ENCODE measurements at regions not wholly inside any gene's neighbourhood (a gene's known extent, or its start where the extent isn't known, plus 50 kb on each side); places are given as distances from the start of the nearest gene placed in this dataset.
"Not testable (repeated sequence)": the region's sequence is repeated elsewhere in the genome, so short reads cannot be mapped to it uniquely, and the experiment has no call there.

DNA sequence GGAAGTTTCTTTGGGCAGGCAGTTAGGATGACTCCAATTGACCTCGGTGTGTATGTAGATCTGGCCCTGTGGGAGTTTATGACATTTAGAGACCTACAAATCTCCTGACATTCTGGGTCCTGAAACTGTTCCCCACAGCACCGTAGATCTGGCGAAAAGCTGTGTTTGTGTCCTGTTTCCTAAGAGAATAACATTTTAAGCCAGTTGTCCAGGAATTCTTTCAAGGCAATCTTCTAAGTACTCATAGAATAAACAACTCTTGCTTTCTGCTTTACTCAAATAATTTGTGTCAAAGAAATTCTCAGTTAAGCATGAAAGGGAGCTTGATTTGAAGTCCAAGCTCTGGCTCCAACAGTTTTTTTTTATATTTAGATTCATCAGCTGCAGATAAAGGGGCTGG is 78.5 kb upstream of the ELAC2 start:
- no peak for FAIRE-seq
- TF ChIP-seq, protein P1, sequence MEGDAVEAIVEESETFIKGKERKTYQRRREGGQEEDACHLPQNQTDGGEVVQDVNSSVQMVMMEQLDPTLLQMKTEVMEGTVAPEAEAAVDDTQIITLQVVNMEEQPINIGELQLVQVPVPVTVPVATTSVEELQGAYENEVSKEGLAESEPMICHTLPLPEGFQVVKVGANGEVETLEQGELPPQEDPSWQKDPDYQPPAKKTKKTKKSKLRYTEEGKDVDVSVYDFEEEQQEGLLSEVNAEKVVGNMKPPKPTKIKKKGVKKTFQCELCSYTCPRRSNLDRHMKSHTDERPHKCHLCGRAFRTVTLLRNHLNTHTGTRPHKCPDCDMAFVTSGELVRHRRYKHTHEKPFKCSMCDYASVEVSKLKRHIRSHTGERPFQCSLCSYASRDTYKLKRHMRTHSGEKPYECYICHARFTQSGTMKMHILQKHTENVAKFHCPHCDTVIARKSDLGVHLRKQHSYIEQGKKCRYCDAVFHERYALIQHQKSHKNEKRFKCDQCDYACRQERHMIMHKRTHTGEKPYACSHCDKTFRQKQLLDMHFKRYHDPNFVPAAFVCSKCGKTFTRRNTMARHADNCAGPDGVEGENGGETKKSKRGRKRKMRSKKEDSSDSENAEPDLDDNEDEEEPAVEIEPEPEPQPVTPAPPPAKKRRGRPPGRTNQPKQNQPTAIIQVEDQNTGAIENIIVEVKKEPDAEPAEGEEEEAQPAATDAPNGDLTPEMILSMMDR (IDR thresholded peaks at IDR 0.05; ENCODE audit: insufficient read depth, low read length, severe bottlenecking): no peak
- no peaks in the 10 kb centered on the region for H3K27me3 ChIP-seq (ENCODE audit: control insufficient read depth, insufficient read depth, low read length)
- no peaks in the 10 kb centered on the region for H3K36me3 ChIP-seq (ENCODE audit: control insufficient read depth, insufficient read depth, low read length)
- DNase-seq (ENCODE audit: low read depth): no peak
- no peak overlapping the region for H3K4me3 ChIP-seq (ENCODE audit: low read depth, low read length)

- not testable (repeated sequence) for H3K4me3 ChIP-seq (ENCODE audit: low read depth, low read length); H3K36me3 ChIP-seq (ENCODE audit: control insufficient read depth, insufficient read depth, low read length); FAIRE-seq; DNase-seq (ENCODE audit: low read depth); H3K27me3 ChIP-seq (ENCODE audit: control insufficient read depth, insufficient read depth, low read length)
Measured at GRCh38 chr17:13092010-13092409, 74.2 kb upstream of the ELAC2 start.

DNA sequence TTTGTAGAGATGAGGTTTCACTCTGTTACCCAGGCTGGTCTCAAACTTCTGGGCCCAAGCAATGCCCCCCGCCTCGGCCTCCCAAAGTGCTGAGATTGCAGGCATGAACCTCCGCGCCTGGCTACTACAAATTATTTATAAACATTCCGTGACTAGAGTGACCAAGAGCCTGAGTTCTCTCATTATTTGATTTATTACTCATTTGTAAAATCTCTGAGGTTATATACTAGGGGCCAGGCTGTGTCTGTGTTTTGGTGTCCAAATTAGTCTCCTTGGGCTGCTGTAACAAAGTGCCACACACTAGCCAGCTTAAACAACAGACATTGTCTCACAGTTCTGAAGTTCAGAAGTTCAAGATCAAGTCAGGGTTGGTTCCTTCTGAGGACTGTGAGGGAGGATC is 70.8 kb upstream of the ELAC2 start:
- no peaks in the 10 kb centered on the region for H3K36me3 ChIP-seq (ENCODE audit: control insufficient read depth, insufficient read depth, low read length)
- TF ChIP-seq, protein P1 (IDR thresholded peaks at IDR 0.05; ENCODE audit: insufficient read depth, low read length, severe bottlenecking): no peak
- H3K4me3 ChIP-seq (ENCODE audit: low read depth, low read length): no peak overlapping the region
- FAIRE-seq (no peak), DNase-seq (ENCODE audit: low read depth) (no peak)
- no peaks in the 10 kb centered on the region for H3K27me3 ChIP-seq (ENCODE audit: control insufficient read depth, insufficient read depth, low read length)

- FAIRE-seq (no peak), DNase-seq (ENCODE audit: low read depth) (no peak)
- H3K36me3 ChIP-seq (ENCODE audit: control insufficient read depth, insufficient read depth, low read length): no peaks in the 10 kb centered on the region
- H3K27me3 ChIP-seq (ENCODE audit: control insufficient read depth, insufficient read depth, low read length): no peaks in the 10 kb centered on the region
- TF ChIP-seq, protein P1 (IDR thresholded peaks at IDR 0.05; ENCODE audit: insufficient read depth, low read length, severe bottlenecking): no peak
- H3K4me3 ChIP-seq (ENCODE audit: low read depth, low read length): no peak overlapping the region
Measured at GRCh38 chr17:13087802-13088201, 70.0 kb upstream of the ELAC2 start.

DNA sequence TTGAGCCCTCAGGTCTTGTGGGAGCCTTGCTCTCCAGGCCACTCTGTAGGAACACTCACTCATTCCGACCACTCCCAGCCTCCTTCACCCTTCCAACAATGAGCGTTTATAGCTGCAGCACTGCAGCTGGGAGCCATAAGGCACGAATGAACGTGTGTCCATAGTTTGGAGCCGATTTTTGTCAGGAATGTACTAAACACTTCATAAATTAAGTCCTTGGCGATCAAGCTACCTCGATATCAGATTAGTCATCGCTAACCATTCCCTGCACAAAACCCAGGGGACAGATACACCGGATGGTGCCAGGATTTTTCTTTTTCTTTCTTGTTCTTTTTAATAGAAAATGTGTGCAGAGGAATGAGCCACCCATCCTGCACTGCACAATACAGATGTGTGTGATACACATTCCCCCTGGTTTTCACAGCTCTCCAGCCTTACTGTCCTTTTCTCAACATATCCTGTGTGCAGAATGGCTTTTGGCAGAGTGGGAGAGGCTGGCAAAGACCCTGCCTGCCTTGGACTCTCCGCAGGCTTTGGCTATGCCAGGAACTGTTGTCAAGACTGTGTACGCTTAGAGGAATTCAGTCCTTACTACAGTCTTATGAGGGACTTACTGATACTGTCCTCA is 68.4 kb upstream of the ELAC2 start:
- no peak for DNase-seq (ENCODE audit: low read depth)
- no peak overlapping the region for H3K4me3 ChIP-seq (ENCODE audit: low read depth, low read length)
- TF ChIP-seq, protein P1 (IDR thresholded peaks at IDR 0.05; ENCODE audit: insufficient read depth, low read length, severe bottlenecking): no peak
- FAIRE-seq: no peak
- H3K36me3 ChIP-seq (ENCODE audit: control insufficient read depth, insufficient read depth, low read length): no peaks in the 10 kb centered on the region
- no peaks in the 10 kb centered on the region for H3K27me3 ChIP-seq (ENCODE audit: control insufficient read depth, insufficient read depth, low read length)

DNA sequence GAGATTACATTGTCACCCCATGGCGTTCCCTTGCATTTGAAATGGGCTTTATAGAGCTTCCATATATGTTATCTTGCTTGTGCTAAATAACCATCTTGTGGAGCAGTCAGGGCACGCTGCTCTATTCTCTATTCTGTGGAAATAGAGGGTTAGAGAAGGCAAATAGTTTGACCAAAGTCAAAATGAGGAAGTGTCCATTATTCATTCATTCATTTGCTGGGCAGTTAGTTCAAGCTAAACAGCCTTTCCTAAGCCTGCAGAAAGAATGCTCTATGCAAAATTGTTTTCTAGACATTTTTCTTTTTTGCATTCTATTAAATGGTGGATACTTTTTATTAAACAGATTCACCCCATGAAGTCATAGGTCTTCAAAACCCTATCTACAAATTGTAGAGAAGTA is 67.8 kb upstream of the ELAC2 start:
- DNase-seq (ENCODE audit: low read depth): no peak
- no peaks in the 10 kb centered on the region for H3K36me3 ChIP-seq (ENCODE audit: control insufficient read depth, insufficient read depth, low read length)
- no peak overlapping the region for H3K4me3 ChIP-seq (ENCODE audit: low read depth, low read length)
- H3K27me3 ChIP-seq (ENCODE audit: control insufficient read depth, insufficient read depth, low read length): no peaks in the 10 kb centered on the region
- TF ChIP-seq, protein P1 (IDR thresholded peaks at IDR 0.05; ENCODE audit: insufficient read depth, low read length, severe bottlenecking): no peak
- FAIRE-seq: no peak
